ENCODE measurements at regions not wholly inside any gene's neighbourhood (a gene's known extent, or its start where the extent isn't known, plus 50 kb on each side); places are given as distances from the start of the nearest gene placed in this dataset.

DNA sequence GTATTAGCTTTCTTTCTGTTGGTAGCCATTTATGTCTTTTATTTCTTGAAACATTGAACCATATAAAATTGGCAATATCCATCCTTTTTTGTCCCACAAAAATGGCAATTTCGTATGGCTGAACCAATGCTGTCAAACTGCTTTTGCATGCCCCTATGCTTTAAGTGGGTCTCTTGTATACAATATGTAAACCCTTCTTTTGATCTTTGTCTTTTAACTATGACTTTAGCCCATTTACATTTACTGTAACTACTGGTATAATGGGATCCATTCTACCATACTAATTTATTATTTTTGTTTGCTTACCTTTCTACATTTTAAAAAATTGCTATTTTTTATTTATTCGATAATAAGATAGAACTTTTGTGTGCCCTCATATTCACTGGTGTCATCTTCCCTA is 93.4 kb downstream of the TENT4A start:
- H3K27me3 ChIP-seq (ENCODE audit: control insufficient read depth, insufficient read depth, low read length) = no peaks in the 10 kb centered on the region
- no peak overlapping the region for H3K4me3 ChIP-seq (ENCODE audit: low read length)
- peaks cover 8 to 23% of the 10 kb centered on the region in 2 donors for H3K27me3 Mint-ChIP-seq (ENCODE audit: low read depth in 2 of 2)
- H3K9me3 Mint-ChIP-seq = peaks cover 3 to 7% of the 10 kb centered on the region in 2 donors
- no peaks in the 10 kb centered on the region for H3K36me3 ChIP-seq (ENCODE audit: control insufficient read depth, insufficient read depth, low read length)
- no peaks in the 10 kb centered on the region for H3K36me3 Mint-ChIP-seq
- H3K4me3 Mint-ChIP-seq = no peak overlapping the region
- 67% methylated on average over 1 of the region's 2 CpGs for WGBS (ENCODE audit: insufficient coverage)
- DNase-seq (no peak), ATAC-seq (no peak)
- no peaks in the 10 kb centered on the region for H3K9me3 ChIP-seq (ENCODE audit: control insufficient read depth, insufficient read depth, low read length)
- intact Hi-C loops (cut with micrococcal nuclease) = no loop called here
- no peak overlapping the region for H3K27ac ChIP-seq (ENCODE audit: low read length)
- no peak for TF ChIP-seq CTCF (IDR thresholded peaks at IDR 0.05)
- H3K4me1 ChIP-seq (ENCODE audit: control insufficient read depth, insufficient read depth, low read length) = no peaks in the 10 kb centered on the region
- no peaks in the 10 kb centered on the region for H3K4me1 Mint-ChIP-seq
- no peak overlapping the region for H3K27ac Mint-ChIP-seq

DNA sequence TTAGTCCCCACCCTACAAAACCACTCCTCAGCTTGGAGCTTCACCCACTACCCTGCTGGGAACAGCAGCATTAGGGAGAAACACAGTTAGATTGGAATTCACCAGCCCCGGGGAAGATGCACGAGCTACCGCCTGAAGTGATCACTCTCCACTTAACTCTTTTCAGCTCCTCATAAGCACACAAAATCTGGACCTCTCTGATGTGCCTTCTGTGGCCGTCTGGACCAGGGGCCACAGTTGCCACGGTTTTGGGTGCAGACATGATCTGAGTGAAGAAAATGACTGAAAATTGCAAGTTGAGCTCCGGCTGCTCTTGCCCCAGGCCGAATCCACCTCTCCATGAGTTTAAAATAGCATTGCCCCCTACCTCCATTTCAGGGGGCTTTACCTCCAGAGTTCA is 95.2 kb downstream of the TENT4A start:
- Mint-ChIP-seq H3K27me3 (ENCODE audit: low read depth in 2 of 2) (peaks cover 4 to 19% of the 10 kb centered on the region in 2 donors), H3K9me3 (peaks cover 3 to 7% of the 10 kb centered on the region in 2 donors), H3K36me3 (no peaks in the 10 kb centered on the region), H3K4me3 (no peak overlapping the region), H3K4me1 (no peaks in the 10 kb centered on the region), H3K27ac (no peak overlapping the region)
- H3K4me3 ChIP-seq (ENCODE audit: low read length) = no peak overlapping the region
- no peaks in the 10 kb centered on the region for H3K36me3 ChIP-seq (ENCODE audit: control insufficient read depth, insufficient read depth, low read length)
- H3K27ac ChIP-seq (ENCODE audit: low read length) = no peak overlapping the region
- H3K4me1 ChIP-seq (ENCODE audit: control insufficient read depth, insufficient read depth, low read length) = no peaks in the 10 kb centered on the region
- intact Hi-C loops (cut with micrococcal nuclease) = no loop called here
- ATAC-seq (no peak), DNase-seq (no peak)
- no peaks in the 10 kb centered on the region for H3K9me3 ChIP-seq (ENCODE audit: control insufficient read depth, insufficient read depth, low read length)
- no peak for TF ChIP-seq CTCF (IDR thresholded peaks at IDR 0.05)
- H3K27me3 ChIP-seq (ENCODE audit: control insufficient read depth, insufficient read depth, low read length) = no peaks in the 10 kb centered on the region
- WGBS (ENCODE audit: insufficient coverage) = 91% methylated on average over 7 of the region's 7 CpGs

GRCh38 chr5:6810641-6811405 is 97.6 kb downstream of the TENT4A start:
- Mint-ChIP-seq H3K9me3 (peaks cover 3 to 7% of the 10 kb centered on the region in 2 donors), H3K27ac (no peak overlapping the region), H3K4me3 (no peak overlapping the region), H3K27me3 (ENCODE audit: low read depth in 2 of 2) (peaks cover 4 to 13% of the 10 kb centered on the region in 2 donors), H3K4me1 (no peaks in the 10 kb centered on the region), H3K36me3 (no peaks in the 10 kb centered on the region)
- H3K27me3 ChIP-seq (ENCODE audit: control insufficient read depth, insufficient read depth, low read length) = no peaks in the 10 kb centered on the region
- H3K9me3 ChIP-seq (ENCODE audit: control insufficient read depth, insufficient read depth, low read length) = no peaks in the 10 kb centered on the region
- intact Hi-C loops (cut with micrococcal nuclease) = no loop called here
- TF ChIP-seq CTCF (IDR thresholded peaks at IDR 0.05) = no peak
- 85% methylated on average over 8 of the region's 8 CpGs for WGBS (ENCODE audit: insufficient coverage)
- H3K36me3 ChIP-seq (ENCODE audit: control insufficient read depth, insufficient read depth, low read length) = no peaks in the 10 kb centered on the region
- H3K27ac ChIP-seq (ENCODE audit: low read length) = no peak overlapping the region
- ATAC-seq (no peak), DNase-seq (no peak)
- H3K4me1 ChIP-seq (ENCODE audit: control insufficient read depth, insufficient read depth, low read length) = no peaks in the 10 kb centered on the region
- H3K4me3 ChIP-seq (ENCODE audit: low read length) = no peak overlapping the region

DNA sequence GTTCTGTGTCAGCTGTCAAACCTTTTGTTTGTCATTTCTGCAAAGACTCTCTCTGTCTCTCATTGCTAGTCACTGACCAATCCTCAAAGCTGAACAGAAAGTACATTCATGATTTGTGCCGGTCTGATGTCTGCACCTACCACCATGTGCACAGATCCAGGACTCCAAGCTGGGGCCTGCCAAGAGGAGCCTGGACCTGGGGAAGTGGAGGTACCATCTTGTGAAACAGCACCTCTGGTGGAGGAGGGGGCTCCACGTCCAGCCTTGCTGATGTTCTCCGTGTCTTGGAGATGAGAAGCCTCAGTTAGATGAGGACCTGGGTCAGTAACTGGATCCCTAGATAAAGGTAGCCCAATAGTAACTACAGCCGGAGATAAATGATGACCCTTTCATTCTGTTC is 98.9 kb downstream of the TENT4A start:
- no peak overlapping the region for H3K27ac ChIP-seq (ENCODE audit: low read length)
- Mint-ChIP-seq H3K4me1 (no peaks in the 10 kb centered on the region), H3K4me3 (no peak overlapping the region), H3K36me3 (no peaks in the 10 kb centered on the region), H3K9me3 (peaks cover 0 to 3% of the 10 kb centered on the region in 2 donors), H3K27ac (no peak overlapping the region), H3K27me3 (ENCODE audit: low read depth in 2 of 2) (peaks cover 4 to 13% of the 10 kb centered on the region in 2 donors)
- no peak overlapping the region for H3K4me3 ChIP-seq (ENCODE audit: low read length)
- WGBS (ENCODE audit: insufficient coverage) = 93% methylated on average over 4 of the region's 4 CpGs
- no peak for TF ChIP-seq CTCF (IDR thresholded peaks at IDR 0.05)
- intact Hi-C loops (cut with micrococcal nuclease) = no loop called here
- H3K27me3 ChIP-seq (ENCODE audit: control insufficient read depth, insufficient read depth, low read length) = no peaks in the 10 kb centered on the region
- DNase-seq (no peak), ATAC-seq (no peak)
- H3K36me3 ChIP-seq (ENCODE audit: control insufficient read depth, insufficient read depth, low read length) = no peaks in the 10 kb centered on the region
- H3K4me1 ChIP-seq (ENCODE audit: control insufficient read depth, insufficient read depth, low read length) = no peaks in the 10 kb centered on the region
- no peaks in the 10 kb centered on the region for H3K9me3 ChIP-seq (ENCODE audit: control insufficient read depth, insufficient read depth, low read length)
